Parathyroid adenoma (tissue), 2 donors: ENCODE measurements at regions not wholly inside any gene's neighbourhood (a gene's known extent, or its start where the extent isn't known, plus 50 kb on each side); places are given as distances from the start of the nearest gene placed in this dataset.

ENCODE experiments used
- H2AFZ ChIP-seq: fragments of 300-600 bp; sonication (generic); one replicate; pipeline ENCODE4 v1.7.0; 2017; ENCODE audit warnings: antibody characterized with exemption, mild to moderate bottlenecking
- H3K27ac ChIP-seq: fragments of 300-600 bp; sonication (generic); one replicate; pipeline ENCODE4 v1.7.0; 2017
- H3K27me3 ChIP-seq: fragments of 300-600 bp; sonication (generic); one replicate; pipeline ENCODE4 v1.7.0; 2017; ENCODE audit warnings: low read length; ENCODE audit not compliant: control insufficient read depth, insufficient read depth
- H3K36me3 ChIP-seq: fragments of 300-600 bp; sonication (generic); one replicate; pipeline ENCODE4 v1.7.0; 2017; ENCODE audit warnings: low read length; ENCODE audit not compliant: control insufficient read depth, insufficient read depth
- H3K4me1 ChIP-seq: fragments of 300-600 bp; sonication (generic); one replicate; pipeline ENCODE4 v1.7.0; 2017; ENCODE audit warnings: control low read depth
- H3K4me2 ChIP-seq: fragments of 300-600 bp; sonication (generic); one replicate; pipeline ENCODE4 v1.7.0; 2017; ENCODE audit warnings: low read length
- H3K4me3 ChIP-seq: fragments of 300-600 bp; sonication (generic); one replicate; pipeline ENCODE4 v1.7.0; 2017; ENCODE audit warnings: low read depth, low read length
- H3K79me2 ChIP-seq: fragments of 300-600 bp; sonication (generic); one replicate; pipeline ENCODE4 v1.7.0; 2017; ENCODE audit warnings: control low read depth
- H3K9ac ChIP-seq: fragments of 300-600 bp; sonication (generic); one replicate; pipeline ENCODE4 v1.7.0; 2017; ENCODE audit warnings: mild to moderate bottlenecking
- H3K9me3 ChIP-seq: fragments of 300-600 bp; sonication (generic); one replicate; pipeline ENCODE4 v1.7.0; 2017; ENCODE audit warnings: low read length; ENCODE audit not compliant: control insufficient read depth
- TF ChIP-seq, protein P1 (sequence below): fragments of 300-600 bp; sonication (generic); IDR thresholded peaks from one replicate; pipeline ENCODE4 v1.7.0; 2017; ENCODE audit warnings: antibody characterized with exemption, mild to moderate bottlenecking
- donor health status: primary hyperparathyroidism.

DNA sequence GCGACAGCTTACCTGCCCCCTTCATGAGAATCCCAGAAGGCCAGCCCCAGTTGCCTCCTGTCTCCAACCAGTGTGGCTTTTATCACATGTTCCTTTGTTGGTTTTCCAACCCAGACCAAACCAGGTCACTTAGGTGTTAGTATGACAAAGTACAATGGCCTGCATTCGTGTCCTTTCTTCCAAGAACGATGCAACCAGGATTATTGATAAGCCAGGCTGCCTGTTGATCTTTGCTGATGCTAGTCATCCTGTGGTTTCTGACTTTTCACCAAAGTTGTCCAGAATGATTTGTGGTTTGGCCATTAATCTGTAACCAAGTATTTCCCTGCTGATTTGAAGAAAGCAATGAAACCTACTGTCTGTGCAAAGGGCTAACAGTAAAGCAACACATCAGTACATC is 191.4 kb downstream of the CYLD start:
- no peak overlapping the region for H3K4me2 ChIP-seq
- H3K79me2 ChIP-seq, result no peaks in the 10 kb centered on the region
- no peak overlapping the region for H2AFZ ChIP-seq
- H3K4me3 ChIP-seq, result no peak overlapping the region
- TF ChIP-seq, protein P1, sequence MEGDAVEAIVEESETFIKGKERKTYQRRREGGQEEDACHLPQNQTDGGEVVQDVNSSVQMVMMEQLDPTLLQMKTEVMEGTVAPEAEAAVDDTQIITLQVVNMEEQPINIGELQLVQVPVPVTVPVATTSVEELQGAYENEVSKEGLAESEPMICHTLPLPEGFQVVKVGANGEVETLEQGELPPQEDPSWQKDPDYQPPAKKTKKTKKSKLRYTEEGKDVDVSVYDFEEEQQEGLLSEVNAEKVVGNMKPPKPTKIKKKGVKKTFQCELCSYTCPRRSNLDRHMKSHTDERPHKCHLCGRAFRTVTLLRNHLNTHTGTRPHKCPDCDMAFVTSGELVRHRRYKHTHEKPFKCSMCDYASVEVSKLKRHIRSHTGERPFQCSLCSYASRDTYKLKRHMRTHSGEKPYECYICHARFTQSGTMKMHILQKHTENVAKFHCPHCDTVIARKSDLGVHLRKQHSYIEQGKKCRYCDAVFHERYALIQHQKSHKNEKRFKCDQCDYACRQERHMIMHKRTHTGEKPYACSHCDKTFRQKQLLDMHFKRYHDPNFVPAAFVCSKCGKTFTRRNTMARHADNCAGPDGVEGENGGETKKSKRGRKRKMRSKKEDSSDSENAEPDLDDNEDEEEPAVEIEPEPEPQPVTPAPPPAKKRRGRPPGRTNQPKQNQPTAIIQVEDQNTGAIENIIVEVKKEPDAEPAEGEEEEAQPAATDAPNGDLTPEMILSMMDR, result no peak
- no peaks in the 10 kb centered on the region for H3K9me3 ChIP-seq
- H3K9ac ChIP-seq, result no peak overlapping the region
- no peak overlapping the region for H3K27ac ChIP-seq
- no peaks in the 10 kb centered on the region for H3K36me3 ChIP-seq
- H3K4me1 ChIP-seq, result peaks cover 19% of the 10 kb centered on the region
- no peaks in the 10 kb centered on the region for H3K27me3 ChIP-seq

DNA sequence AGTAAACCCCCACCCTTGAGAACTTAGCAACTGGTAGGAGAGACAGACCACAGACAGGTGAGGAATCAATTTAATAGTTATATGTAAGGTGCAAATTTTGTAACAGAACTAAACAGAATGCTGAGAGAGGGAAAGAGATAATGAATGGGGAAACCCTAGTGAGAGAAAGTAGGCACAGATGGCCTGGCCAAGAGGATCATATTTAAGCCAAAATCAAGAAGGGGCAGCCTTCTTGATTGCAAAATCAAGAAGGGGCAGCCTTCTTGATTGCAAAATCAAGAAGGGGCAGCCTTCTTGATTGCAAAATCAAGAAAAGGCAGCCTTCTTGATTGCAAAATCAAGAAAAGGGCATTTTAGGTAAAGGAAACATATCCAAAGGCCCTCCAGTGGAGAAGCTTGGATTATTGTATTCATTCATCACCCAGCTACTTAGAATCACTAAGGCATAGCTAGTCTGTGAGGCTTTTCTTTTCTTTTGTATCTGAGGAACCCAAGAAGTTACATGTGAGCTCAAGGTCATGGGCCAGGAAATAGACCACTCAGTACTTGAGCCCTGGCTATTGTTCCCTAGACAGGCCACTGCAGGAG is 190.6 kb downstream of the CYLD start:
- TF ChIP-seq, protein P1, result no peak
- Histone ChIP-seq H3K9ac (no peak overlapping the region), H2AFZ (peak overlapping the region; percentile 29), H3K9me3 (no peaks in the 10 kb centered on the region), H3K36me3 (no peaks in the 10 kb centered on the region), H3K79me2 (no peaks in the 10 kb centered on the region), H3K4me1 (peaks cover 19% of the 10 kb centered on the region), H3K4me2 (no peak overlapping the region), H3K27me3 (no peaks in the 10 kb centered on the region), H3K4me3 (no peak overlapping the region), H3K27ac (no peak overlapping the region)

DNA sequence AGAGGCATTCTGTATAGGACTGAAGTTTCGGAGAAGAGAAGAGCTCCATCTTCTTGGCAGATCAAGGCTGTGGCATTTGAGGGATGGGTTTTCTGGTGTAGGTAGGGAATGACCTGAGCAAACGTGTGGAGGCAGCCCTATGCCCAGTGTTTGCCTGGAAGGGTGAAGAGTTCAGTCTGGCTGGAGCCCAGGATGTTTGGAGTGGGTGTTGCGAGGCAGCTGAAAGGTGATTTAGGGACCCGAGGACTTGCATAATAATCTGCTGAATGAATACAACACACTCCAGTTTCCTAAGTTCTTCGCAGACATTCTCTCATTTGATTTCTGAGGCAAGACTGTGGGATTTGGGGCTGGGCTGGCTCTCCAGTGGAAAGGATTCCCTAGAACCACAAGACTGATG is 186.2 kb downstream of the CYLD start:
- TF ChIP-seq, protein P1, result no peak
- Histone ChIP-seq H3K27ac (no peak overlapping the region), H3K36me3 (no peaks in the 10 kb centered on the region), H2AFZ (no peak overlapping the region), H3K27me3 (no peaks in the 10 kb centered on the region), H3K9ac (no peak overlapping the region), H3K4me3 (no peak overlapping the region), H3K9me3 (no peaks in the 10 kb centered on the region), H3K4me2 (no peak overlapping the region), H3K4me1 (peaks cover 11% of the 10 kb centered on the region), H3K79me2 (no peaks in the 10 kb centered on the region)

DNA sequence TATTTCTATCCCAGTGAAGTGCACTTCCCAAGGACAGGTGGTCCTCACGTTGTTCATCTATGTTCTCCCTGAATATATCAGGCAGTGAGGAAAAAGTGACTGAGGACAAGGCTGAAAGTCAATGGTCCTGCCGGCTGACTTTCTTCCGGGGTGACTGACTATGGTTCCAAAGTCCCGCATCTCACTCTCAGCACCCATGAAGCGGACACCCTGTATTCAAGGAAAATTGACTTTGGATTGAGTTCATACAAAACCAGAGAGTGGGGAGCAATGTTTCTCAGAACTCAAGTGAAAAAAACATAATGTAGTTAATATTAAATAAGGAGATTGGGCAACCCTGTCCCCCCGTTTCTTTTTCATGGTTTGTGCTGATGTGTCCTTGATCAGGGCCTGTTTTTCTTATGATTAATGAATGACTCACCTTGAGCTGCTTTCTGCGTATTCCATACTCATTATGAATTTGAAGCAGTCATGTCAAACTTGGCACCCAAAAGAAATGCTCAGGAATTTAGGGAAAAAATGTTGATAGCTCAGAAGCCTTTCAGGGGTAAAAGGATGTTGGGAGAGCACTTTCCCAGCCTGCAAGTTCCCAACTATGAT is 184.0 kb downstream of the CYLD start:
- H3K79me2 ChIP-seq, result no peaks in the 10 kb centered on the region
- no peak overlapping the region for H2AFZ ChIP-seq
- no peaks in the 10 kb centered on the region for H3K27me3 ChIP-seq
- no peaks in the 10 kb centered on the region for H3K9me3 ChIP-seq
- no peak overlapping the region for H3K27ac ChIP-seq
- no peak overlapping the region for H3K4me2 ChIP-seq
- H3K9ac ChIP-seq, result no peak overlapping the region
- H3K4me1 ChIP-seq, result peaks cover 3% of the 10 kb centered on the region
- no peaks in the 10 kb centered on the region for H3K36me3 ChIP-seq
- TF ChIP-seq, protein P1, result no peak
- no peak overlapping the region for H3K4me3 ChIP-seq
